ENCODE measurements at regions not wholly inside any gene's neighbourhood (a gene's known extent, or its start where the extent isn't known, plus 50 kb on each side); places are given as distances from the start of the nearest gene placed in this dataset.
A peak's percentile ranks its signal among the peaks of the same experiment; 100 is the strongest.

DNA sequence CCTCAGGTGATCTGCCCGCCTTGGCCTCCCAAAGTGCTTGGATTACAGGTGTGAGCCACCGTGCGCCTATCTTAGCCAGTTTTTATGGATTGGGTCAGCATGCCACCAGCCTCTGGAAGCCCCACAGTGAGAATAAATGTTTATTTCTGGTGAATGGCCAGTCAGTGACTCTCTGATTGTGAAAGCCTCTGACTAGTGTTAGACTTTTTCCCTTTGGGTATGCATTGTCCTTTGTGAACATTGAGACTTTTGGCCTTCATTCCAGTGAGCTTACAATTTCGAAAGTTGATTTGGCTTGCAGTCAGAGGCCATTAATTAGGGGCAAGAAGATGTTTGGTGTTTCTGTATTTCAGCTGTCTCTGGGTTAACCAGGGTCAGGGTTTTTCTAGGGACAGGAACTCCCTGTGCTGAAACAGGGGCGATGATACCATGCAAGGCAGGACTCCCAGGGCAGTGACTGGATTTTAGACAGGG, 274.5 kb upstream of the C2CD4B start:
- no peak for DNase-seq (ENCODE audit: low read depth in 2 of 2)

DNA sequence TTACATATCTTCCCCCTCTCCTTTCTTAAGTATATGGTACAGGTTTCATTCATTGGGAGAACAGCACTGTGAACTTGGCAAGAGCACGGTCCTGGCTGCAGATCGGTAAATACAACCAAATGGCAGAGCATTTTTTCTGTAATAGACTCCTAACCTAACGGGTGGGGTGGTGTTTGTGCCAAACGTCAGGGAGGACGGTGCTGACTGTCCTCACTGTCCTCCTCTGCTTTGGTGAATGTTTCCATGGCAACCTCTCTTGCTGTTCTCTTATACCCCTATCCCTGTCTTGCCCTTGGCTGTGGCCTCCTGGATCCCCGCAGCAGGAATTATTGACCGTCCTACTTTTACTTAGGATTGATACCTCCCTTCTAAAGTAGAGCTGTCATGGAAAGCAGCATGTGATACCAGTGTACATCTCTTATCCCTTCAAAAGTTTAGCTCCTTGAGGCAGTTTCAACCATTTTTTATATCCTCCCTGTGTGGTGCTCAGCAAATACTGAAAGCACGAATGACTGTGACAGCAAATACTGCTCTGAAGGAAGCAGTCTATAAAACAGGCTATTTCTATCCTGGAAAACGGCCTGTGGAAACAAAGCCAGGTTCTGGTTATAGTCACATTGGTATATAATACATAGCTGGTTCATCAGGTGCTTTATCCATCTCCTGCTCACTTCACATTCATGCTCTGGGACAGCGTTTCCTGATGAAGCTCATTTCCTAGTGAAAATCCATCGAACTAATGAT, 275.4 kb upstream of the C2CD4B start:
- no peak for DNase-seq (ENCODE audit: low read depth in 2 of 2)

- DNase-seq (ENCODE audit: low read depth in 2 of 2): peak in 1 of 2 donors; percentile 4
Measured at GRCh38 chr15:62444104-62445022, 279.3 kb upstream of the C2CD4B start.

DNA sequence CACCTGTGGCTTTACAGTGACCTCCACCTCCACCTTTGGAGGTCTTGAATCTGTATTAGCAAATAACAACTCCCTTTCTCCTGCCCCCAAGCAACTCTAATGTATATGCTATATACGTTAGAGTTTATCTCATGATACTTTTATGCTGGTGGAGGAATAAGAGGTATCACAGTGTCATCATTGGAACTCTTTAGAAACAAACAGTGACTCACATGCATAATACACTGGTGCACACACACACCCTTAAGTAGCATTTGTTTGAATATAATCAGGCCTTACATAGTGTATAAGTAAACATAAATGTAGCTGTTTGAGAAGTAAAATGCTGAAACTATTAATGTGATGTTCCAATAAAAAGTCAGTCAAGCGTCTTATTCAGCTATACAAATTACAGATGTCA, 280.2 kb upstream of the C2CD4B start:
- DNase-seq (ENCODE audit: low read depth in 2 of 2): no peak

DNA sequence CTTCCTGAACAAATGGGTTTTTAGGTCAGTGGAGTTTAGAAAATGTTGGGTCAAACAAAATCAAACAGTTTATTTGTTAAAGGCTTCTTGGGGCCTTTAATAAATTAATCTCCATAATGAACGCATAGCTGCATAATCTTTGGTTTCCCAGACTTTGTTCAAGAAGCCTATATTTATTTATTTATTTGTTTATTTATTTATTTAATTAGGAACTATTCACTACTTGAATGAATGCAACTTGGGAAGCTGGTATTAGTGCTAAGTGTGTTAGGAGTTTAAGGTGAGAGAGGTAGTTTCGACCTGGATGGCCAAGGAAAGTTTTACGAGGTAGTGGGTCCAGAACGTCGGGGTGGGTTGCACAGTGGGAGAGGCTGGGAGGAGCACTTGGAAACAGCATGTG, 281.9 kb upstream of the C2CD4B start:
- DNase-seq (ENCODE audit: low read depth in 2 of 2): no peak

GRCh38 chr15:62447742-62448141, 282.7 kb upstream of the C2CD4B start:
- no peak for DNase-seq (ENCODE audit: low read depth in 2 of 2)

DNA sequence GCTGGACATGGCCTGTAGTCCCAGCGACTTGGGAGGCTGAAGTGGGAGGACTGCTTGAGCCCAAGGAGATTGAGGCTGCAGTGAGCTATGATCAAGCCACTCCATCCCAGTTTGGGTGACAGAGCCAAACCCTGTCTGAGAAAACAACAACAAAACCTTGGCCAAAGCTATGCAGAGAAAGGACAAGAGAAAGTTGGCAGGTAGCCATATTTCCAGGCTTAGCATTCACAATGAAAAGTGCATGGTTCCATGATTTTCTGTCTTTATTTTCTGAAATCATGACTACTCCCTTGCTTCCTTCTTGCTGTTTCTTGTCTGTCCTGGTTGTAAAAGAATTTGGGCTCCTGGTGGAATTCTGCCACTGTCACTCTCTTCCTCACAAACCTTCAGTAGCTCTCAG, 284.6 kb upstream of the C2CD4B start:
- DNase-seq (ENCODE audit: low read depth in 2 of 2): no peak

GRCh38 chr15:62450061-62450460, 285.0 kb upstream of the C2CD4B start:
- no peak for DNase-seq (ENCODE audit: low read depth in 2 of 2)

DNA sequence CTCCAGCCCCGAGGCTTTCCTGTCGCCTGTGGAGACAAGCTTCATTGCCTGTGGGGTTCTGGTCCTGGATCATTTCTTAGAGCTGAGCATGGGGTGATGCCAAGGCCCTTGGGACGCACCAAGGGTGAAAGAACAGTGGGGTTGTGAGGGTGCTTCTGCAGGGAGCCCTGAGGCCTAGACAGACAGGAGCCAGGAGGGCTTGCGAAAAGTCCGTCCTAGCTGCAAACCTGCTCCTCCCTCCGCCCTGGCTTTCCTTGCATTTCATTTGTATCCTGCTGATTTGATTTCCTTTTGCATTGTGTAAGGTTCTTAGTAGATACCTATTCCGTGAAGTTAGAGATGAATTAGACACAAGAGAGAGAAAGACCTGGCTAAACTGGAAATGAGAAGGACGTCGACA, 286.9 kb upstream of the C2CD4B start:
- DNase-seq (ENCODE audit: low read depth in 2 of 2): no peak

DNA sequence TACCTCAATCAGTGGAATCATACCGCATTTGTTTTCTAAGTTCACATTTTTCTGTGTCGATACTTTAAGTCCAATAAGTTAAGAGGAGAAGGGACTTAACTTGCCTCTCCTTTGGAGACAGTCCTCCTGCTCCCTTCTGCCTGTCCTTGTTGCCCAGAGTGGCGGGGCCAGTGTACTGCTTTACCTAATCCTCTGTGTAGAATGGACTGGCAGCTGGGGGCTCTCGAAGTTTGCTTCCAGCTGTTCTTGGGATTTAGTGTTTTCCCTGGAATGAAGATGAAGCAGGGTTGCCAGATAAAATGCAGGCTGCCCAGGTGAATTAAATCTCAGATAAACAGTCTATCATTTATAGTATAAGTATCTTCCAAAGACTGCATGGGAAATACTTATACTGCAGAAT, 287.6 kb upstream of the C2CD4B start:
- DNase-seq (ENCODE audit: low read depth in 2 of 2): no peak

DNA sequence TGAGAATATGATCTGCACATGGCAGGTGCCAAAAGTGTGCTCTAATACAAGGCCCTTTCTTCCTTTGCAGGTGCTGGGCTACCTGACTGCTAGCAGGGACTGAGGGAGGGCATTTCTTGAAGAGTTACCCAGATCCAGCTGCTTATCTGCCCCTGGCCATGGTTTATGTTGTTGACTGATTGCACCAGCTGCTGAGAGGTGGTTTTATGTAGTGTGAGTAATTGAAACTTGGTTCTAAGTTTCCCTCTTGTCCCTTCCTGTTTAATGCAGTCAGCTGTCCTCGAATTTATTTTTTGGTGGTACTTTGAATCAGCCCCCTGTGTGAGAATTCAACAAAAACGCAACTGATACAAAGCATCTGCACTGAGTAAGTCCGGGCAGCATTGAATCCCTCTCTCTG, 288.3 kb upstream of the C2CD4B start:
- DNase-seq (ENCODE audit: low read depth in 2 of 2): no peak

- no peak for DNase-seq (ENCODE audit: low read depth in 2 of 2)
Measured at GRCh38 chr15:62453981-62454380, 288.9 kb upstream of the C2CD4B start.

DNA sequence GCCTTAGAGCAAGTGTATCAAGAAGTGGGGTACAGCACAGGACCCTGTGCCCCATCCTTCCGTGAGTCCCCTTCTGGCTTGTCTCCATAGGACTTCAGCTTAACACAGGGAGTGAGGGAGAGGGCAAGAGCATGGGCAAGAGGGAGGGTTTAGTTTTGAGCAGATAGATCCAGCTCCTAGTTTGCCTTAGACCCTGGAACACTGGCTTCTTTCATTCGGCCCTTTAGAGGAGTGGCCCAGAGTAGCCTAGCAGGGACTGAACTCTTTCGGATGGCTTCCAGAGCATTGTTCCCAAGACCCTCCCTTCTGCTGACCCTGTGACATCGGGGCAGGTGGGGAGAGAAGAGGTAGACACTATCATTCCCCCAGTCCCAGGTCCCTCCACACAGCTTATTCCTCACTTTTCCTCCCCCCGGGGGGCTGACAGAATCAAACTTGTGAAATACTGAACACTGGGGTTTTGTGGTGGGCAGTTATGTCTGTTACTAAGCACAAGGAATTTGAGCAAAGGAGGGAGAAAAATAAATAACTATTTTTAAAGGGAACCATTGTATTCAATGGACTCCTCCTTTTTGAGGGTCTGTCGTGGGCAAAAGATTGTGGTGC, 289.6 kb upstream of the C2CD4B start:
- DNase-seq (ENCODE audit: low read depth in 2 of 2): no peak

GRCh38 chr15:62455441-62455921, 290.4 kb upstream of the C2CD4B start:
- DNase-seq (ENCODE audit: low read depth in 2 of 2): no peak

DNA sequence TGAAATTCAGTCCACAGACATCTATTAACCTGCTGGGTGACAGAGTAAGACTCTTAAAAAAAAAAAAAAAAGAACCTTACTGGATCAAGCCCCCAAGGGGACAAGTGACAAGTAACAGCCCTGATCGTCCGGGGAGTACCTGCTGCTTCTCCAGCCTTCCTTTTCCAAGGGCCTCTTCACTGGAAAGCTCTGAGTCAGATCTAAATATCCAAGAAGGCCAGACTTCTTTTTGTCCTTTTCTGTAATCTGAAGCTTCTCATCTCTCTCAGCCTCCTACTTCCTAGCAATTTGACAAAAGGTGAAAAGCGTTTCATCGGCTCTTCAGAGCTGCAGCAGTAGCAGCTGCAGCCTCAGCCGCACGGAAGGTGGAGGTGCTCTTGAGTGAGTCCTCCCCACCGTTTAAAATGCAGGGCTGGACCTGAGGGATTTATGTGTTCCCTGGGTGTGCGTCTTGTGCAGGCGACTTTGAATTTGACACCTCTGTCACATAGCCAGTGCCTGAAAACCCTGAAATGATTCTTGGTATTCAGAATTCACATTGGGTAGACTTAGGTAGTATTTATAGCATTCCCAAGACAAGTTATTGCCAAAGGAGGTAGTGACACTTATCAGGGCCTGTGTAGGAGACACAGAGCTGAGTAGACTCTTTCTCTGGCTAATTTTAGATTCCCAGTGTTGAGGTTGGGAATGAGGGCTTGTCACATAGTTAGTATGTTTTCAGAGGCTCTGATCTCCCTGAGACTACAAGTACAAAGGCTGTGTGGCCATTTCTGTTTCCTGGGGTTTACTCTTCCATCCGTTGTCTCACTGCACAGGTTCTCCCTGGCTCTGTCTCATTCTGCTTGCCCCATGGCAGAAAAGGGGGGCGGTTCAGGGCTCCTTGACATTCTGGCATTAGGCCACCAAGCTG, 291.2 kb upstream of the C2CD4B start:
- no peak for DNase-seq (ENCODE audit: low read depth in 2 of 2)

DNA sequence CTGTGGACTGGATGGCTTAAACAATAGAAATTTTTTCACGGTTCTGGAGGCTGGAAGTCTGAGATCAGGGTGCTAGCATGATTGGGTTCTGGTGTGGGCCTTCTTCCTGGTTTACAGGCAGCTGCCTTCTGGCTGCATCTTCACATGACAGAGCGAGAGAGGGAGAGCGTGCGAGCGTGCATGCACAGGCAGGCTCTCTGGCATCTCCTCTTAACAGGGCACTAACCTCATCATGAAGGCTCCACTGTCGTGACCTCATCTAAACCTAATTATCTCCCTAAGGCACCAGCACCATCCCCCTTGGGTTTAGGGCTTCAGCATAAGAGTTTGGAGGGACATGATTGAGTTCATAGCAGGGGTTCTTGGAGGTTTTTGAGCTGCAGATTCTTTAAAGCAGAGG, 292.0 kb upstream of the C2CD4B start:
- no peak for DNase-seq (ENCODE audit: low read depth in 2 of 2)

- no peak for DNase-seq (ENCODE audit: low read depth in 2 of 2)
Measured at GRCh38 chr15:62459875-62460274, 294.8 kb upstream of the C2CD4B start.

GRCh38 chr15:62462268-62462667, 297.2 kb upstream of the C2CD4B start:
- no peak for DNase-seq (ENCODE audit: low read depth in 2 of 2)

DNA sequence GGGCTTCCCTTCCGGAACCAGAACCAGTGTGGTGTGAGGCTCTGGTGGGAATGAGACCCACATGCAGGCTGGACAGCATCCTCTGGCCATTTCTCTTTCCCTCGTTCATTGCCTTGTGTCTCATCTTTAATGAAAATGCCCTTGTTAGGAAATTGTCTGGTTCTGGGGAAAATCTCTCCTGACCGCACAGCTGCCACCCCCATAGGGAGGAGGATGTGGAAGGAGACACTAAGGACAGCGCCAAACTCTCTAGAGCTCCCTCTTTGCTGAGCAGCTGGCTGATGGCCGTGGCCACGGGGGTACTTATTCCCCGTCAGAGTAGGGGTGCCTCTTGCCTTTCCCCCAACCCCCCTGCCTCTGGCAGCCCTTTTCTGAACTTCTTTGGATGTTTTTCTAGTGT, 297.6 kb upstream of the C2CD4B start:
- no peak for DNase-seq (ENCODE audit: low read depth in 2 of 2)

- no peak for DNase-seq (ENCODE audit: low read depth in 2 of 2)
Measured at GRCh38 chr15:62464705-62465104, 299.6 kb upstream of the C2CD4B start.

GRCh38 chr15:62465173-62465572, 300.1 kb upstream of the C2CD4B start:
- no peak for DNase-seq (ENCODE audit: low read depth in 2 of 2)

Measured in stimulated activated CD4-positive, alpha-beta T cell treated with anti-CD3 and anti-CD28 coated beads, Interleukin-4, amount 100 ng/mL, for 48 hours (primary cell).